GM12801 (cell line): ENCODE measurements at regions not wholly inside any gene's neighbourhood (a gene's known extent, or its start where the extent isn't known, plus 50 kb on each side); places are given as distances from the start of the nearest gene placed in this dataset.

Experiments used
- CTCF ChIP-seq: IDR thresholded peaks from one replicate; pipeline ENCODE4 v1.5.1; 2011; ENCODE audit warnings: control low read depth; ENCODE audit not compliant: insufficient read length; ENCODE audit errors: extremely low read depth

DNA sequence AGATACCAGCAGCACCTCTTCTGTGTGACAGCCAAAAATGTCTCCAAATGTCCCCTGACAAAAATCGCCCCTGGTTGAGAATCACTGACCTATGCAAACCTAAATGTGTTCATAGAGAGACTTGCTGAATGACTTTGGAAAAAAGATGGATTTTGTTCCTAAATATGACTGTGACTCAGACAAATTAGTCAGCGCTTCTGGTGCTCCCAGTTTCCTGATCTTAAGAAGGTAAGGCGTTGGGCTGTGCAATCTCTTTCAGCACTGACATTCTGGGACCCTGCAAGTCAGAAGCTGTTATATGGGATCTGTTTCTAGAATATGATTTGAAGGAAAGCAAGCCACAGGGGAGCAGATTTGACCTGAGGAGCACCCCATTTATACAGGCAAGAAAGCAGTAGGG is 90.6 kb upstream of the PWP1 start:
- no peak for TF ChIP-seq CTCF

DNA sequence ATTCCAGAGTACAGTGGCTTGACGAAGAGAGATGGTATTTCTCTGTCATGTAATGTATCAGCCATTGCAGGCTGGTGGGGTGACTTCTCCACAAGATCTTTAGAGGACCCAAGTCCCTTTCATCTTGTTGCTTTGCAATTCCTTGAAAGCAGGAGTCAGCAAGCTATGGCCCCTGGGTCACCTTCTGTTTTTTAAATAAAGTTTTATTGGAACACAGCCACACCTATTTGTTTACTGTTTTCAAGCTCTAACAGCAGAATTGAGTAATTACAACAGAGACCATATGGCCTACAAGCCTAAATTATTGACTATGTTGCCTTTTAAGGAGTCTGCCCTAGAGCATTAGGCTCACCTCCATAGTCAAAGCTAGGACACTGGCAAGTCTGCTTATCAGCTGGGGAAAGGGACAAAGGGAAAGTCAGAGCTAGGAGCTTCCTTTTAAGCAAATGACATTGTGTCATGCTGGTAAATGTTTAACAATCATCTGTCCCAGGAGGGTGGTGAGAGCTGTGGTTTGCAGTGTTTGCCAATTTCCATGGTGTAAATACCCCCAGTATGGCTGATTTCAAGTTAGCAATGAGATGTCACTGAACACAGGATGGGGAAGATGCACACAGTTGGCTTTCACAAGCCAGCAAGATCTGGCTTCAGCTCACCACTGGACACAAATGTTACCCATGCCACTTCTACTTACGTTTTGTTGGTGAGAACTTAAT is 87.7 kb upstream of the PWP1 start:
- no peak for TF ChIP-seq CTCF

DNA sequence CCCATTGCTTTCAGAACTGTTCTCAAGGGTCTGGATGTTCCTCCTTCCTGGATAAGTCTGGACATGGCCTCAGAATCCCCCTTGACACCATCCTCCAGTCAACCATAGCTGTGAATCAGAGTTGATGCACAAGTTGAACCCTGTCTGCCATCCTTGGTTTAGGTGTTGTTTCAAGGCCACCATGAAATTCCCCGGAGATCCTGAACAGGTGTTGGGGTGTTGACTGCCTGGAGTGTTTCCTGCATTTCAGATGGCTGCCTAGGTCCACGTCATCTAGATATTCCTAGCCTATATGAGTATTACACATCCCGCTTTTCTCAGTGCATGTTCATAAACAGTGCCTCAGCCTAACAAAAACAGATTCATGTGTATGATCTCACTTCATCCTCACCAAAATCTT is 86.7 kb upstream of the PWP1 start:
- TF ChIP-seq CTCF, result no peak

GRCh38 chr12:107600581-107601144 is 84.9 kb upstream of the PWP1 start:
- no peak for TF ChIP-seq CTCF

- TF ChIP-seq CTCF, result no peak
Measured at GRCh38 chr12:107602446-107602845, 83.2 kb upstream of the PWP1 start.

DNA sequence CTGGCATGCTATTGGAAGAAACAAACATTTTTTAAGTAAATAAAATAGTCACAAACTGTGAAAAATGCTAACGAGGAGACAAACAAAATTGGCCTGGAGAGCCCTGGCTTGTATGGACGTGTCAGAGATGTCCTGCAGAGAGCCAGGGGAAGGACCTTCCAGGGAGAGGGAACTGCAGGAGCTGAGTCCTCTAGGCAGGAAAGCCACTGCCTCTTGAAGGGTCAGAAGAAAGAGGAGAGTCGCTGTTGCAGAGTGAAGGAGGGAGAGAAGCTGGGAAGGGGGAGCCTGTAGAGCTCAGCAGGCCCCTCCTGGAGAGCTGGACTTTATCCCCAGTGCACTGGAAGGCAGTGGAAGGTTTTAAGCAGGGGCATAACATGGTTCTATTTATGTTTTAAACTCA is 80.3 kb upstream of the PWP1 start:
- TF ChIP-seq CTCF, result no peak

GRCh38 chr12:107607464-107608392 is 77.9 kb upstream of the PWP1 start:
- peak; percentile 13 for TF ChIP-seq CTCF
